ENCODE measurements at regions not wholly inside any gene's neighbourhood (a gene's known extent, or its start where the extent isn't known, plus 50 kb on each side); places are given as distances from the start of the nearest gene placed in this dataset.

DNA sequence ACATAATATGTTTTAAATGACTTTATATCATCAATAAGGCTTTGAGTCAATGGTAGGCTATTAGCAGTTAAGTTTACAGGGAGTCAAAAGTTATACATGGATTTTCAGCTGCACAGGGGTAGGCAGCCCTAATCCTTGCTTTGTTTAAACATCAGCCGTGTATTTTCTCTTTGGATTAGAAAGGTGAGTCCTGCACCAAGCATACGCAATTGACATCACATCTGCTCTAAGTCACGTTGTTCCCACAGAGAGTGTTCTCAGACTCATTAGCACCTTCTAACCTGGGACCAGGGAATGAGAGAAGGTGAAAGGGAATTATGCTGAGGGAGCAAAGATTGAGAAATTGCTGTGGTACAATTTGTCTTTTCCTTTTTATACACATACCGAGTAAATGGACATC, 148.6 kb upstream of the ZNF804B start (continued):
- TF ChIP-seq, protein P1, sequence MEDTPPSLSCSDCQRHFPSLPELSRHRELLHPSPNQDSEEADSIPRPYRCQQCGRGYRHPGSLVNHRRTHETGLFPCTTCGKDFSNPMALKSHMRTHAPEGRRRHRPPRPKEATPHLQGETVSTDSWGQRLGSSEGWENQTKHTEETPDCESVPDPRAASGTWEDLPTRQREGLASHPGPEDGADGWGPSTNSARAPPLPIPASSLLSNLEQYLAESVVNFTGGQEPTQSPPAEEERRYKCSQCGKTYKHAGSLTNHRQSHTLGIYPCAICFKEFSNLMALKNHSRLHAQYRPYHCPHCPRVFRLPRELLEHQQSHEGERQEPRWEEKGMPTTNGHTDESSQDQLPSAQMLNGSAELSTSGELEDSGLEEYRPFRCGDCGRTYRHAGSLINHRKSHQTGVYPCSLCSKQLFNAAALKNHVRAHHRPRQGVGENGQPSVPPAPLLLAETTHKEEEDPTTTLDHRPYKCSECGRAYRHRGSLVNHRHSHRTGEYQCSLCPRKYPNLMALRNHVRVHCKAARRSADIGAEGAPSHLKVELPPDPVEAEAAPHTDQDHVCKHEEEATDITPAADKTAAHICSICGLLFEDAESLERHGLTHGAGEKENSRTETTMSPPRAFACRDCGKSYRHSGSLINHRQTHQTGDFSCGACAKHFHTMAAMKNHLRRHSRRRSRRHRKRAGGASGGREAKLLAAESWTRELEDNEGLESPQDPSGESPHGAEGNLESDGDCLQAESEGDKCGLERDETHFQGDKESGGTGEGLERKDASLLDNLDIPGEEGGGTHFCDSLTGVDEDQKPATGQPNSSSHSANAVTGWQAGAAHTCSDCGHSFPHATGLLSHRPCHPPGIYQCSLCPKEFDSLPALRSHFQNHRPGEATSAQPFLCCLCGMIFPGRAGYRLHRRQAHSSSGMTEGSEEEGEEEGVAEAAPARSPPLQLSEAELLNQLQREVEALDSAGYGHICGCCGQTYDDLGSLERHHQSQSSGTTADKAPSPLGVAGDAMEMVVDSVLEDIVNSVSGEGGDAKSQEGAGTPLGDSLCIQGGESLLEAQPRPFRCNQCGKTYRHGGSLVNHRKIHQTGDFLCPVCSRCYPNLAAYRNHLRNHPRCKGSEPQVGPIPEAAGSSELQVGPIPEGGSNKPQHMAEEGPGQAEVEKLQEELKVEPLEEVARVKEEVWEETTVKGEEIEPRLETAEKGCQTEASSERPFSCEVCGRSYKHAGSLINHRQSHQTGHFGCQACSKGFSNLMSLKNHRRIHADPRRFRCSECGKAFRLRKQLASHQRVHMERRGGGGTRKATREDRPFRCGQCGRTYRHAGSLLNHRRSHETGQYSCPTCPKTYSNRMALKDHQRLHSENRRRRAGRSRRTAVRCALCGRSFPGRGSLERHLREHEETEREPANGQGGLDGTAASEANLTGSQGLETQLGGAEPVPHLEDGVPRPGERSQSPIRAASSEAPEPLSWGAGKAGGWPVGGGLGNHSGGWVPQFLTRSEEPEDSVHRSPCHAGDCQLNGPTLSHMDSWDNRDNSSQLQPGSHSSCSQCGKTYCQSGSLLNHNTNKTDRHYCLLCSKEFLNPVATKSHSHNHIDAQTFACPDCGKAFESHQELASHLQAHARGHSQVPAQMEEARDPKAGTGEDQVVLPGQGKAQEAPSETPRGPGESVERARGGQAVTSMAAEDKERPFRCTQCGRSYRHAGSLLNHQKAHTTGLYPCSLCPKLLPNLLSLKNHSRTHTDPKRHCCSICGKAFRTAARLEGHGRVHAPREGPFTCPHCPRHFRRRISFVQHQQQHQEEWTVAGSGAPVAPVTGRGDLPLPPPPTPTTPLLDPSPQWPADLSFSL (CRISPR knock-in tag; IDR thresholded peaks at IDR 0.05) = no peak
- TF ChIP-seq, protein P2, sequence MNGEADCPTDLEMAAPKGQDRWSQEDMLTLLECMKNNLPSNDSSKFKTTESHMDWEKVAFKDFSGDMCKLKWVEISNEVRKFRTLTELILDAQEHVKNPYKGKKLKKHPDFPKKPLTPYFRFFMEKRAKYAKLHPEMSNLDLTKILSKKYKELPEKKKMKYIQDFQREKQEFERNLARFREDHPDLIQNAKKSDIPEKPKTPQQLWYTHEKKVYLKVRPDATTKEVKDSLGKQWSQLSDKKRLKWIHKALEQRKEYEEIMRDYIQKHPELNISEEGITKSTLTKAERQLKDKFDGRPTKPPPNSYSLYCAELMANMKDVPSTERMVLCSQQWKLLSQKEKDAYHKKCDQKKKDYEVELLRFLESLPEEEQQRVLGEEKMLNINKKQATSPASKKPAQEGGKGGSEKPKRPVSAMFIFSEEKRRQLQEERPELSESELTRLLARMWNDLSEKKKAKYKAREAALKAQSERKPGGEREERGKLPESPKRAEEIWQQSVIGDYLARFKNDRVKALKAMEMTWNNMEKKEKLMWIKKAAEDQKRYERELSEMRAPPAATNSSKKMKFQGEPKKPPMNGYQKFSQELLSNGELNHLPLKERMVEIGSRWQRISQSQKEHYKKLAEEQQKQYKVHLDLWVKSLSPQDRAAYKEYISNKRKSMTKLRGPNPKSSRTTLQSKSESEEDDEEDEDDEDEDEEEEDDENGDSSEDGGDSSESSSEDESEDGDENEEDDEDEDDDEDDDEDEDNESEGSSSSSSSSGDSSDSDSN (CRISPR knock-in tag; IDR thresholded peaks at IDR 0.05) = no peak
- TF ChIP-seq, protein P3, sequence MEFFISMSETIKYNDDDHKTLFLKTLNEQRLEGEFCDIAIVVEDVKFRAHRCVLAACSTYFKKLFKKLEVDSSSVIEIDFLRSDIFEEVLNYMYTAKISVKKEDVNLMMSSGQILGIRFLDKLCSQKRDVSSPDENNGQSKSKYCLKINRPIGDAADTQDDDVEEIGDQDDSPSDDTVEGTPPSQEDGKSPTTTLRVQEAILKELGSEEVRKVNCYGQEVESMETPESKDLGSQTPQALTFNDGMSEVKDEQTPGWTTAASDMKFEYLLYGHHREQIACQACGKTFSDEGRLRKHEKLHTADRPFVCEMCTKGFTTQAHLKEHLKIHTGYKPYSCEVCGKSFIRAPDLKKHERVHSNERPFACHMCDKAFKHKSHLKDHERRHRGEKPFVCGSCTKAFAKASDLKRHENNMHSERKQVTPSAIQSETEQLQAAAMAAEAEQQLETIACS (CRISPR knock-in tag; IDR thresholded peaks at IDR 0.05) = no peak
- no peak for TF ChIP-seq NCOA1 (CRISPR knock-in tag; IDR thresholded peaks at IDR 0.05)
- no peak for TF ChIP-seq EHMT2 (IDR thresholded peaks at IDR 0.05; ENCODE audit: borderline replicate concordance, low read depth, low read length)
